Esophagus squamous epithelium (tissue), 4 donors: ENCODE measurements at regions not wholly inside any gene's neighbourhood (a gene's known extent, or its start where the extent isn't known, plus 50 kb on each side); places are given as distances from the start of the nearest gene placed in this dataset.

Experiments used
- POLR2A ChIP-seq, 4 donors: fragments of 450-650 bp; IDR thresholded peaks; one replicate each; pipeline ENCODE4 v1.6.1; 2017; ENCODE audit warnings: antibody characterized with exemption in 4 of 4, mild to moderate bottlenecking in 4 of 4, moderate library complexity in 3 of 4
- TF ChIP-seq, protein P1 (sequence below), 6 experiments: fragments of 450-650 bp in 4 of 6; fragments of 200-600 bp in 2 of 6; sonication (generic) in 2 of 6; IDR thresholded peaks; one replicate each; pipeline ENCODE4 v1.5.1; 2016 to 2019; ENCODE audit warnings: antibody characterized with exemption in 6 of 6, mild to moderate bottlenecking in 4 of 6, moderate library complexity in 4 of 6

DNA sequence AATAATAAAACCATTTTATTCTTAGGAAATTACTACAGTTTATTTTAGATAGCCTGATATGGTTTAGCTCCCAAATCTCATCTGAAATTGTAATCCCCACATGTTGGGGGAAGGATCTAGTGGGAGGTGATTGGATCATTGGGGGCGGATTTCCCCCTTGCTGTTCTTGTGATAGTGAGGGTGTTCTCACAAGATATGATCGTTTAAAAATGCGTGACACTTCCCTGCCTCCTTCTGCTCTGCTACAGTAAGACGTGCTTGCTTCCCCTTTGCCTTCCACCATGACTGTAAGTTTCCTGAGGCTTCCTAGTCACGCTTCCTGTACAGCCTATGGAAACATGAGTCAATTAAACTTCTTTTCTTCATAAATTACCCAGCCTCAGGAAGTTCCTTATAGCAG lies 122.4 kb upstream of the FGF10 start:
- TF ChIP-seq POLR2A (IDR thresholded peaks at IDR 0.05), result no peak
- TF ChIP-seq, protein P1, sequence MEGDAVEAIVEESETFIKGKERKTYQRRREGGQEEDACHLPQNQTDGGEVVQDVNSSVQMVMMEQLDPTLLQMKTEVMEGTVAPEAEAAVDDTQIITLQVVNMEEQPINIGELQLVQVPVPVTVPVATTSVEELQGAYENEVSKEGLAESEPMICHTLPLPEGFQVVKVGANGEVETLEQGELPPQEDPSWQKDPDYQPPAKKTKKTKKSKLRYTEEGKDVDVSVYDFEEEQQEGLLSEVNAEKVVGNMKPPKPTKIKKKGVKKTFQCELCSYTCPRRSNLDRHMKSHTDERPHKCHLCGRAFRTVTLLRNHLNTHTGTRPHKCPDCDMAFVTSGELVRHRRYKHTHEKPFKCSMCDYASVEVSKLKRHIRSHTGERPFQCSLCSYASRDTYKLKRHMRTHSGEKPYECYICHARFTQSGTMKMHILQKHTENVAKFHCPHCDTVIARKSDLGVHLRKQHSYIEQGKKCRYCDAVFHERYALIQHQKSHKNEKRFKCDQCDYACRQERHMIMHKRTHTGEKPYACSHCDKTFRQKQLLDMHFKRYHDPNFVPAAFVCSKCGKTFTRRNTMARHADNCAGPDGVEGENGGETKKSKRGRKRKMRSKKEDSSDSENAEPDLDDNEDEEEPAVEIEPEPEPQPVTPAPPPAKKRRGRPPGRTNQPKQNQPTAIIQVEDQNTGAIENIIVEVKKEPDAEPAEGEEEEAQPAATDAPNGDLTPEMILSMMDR (IDR thresholded peaks at IDR 0.05), result no peak
